GM12892 (cell line): ENCODE measurements at regions not wholly inside any gene's neighbourhood (a gene's known extent, or its start where the extent isn't known, plus 50 kb on each side); places are given as distances from the start of the nearest gene placed in this dataset.

Experiments
- POLR2A ChIP-seq: IDR thresholded peaks from 2 replicates; pipeline ENCODE4 v1.6.1; 2011; ENCODE audit warnings: low read depth, low read length, control low read depth
- POLR2AphosphoS5 ChIP-seq: IDR thresholded peaks from 2 replicates; pipeline ENCODE4 v1.6.1; 2011; ENCODE audit warnings: low read depth, low read length, control low read depth
- TAF1 ChIP-seq: IDR thresholded peaks from 2 replicates; pipeline ENCODE4 v1.6.1; 2011; ENCODE audit warnings: low read depth, mild to moderate bottlenecking, control low read depth, low read length, borderline replicate concordance

- TF ChIP-seq POLR2A (no peak), TAF1 (no peak), POLR2AphosphoS5 (no peak)
Observed at GRCh38 chr9:105963343-105964099, 269.2 kb downstream of the TMEM38B start.
